ENCODE measurements at regions not wholly inside any gene's neighbourhood (a gene's known extent, or its start where the extent isn't known, plus 50 kb on each side); places are given as distances from the start of the nearest gene placed in this dataset.

GRCh38 chr13:91014696-91015095, 332.8 kb upstream of the MIR17HG start:
- Histone ChIP-seq H3K4me1 (replicated peaks) (no peaks in the 10 kb centered on the region), H3K27ac (no peak overlapping the region), H3K9me3 (no peaks in the 10 kb centered on the region), H3K4me3 (no peak overlapping the region), H3K36me3 (no peaks in the 10 kb centered on the region), H3K27me3 (replicated peaks; ENCODE audit: insufficient read depth) (no peaks in the 10 kb centered on the region)
- intact Hi-C loops (cut with DNase I), result no loop called here
- no peak for DNase-seq (ENCODE audit: low spot score)
- TF ChIP-seq CTCF (IDR thresholded peaks at IDR 0.05) (no peak), POLR2A (IDR thresholded peaks at IDR 0.05) (no peak), POLR2AphosphoS5 (IDR thresholded peaks at IDR 0.05) (no peak)
- WGBS, result 20% methylated on average over 3 of the region's 3 CpGs

DNA sequence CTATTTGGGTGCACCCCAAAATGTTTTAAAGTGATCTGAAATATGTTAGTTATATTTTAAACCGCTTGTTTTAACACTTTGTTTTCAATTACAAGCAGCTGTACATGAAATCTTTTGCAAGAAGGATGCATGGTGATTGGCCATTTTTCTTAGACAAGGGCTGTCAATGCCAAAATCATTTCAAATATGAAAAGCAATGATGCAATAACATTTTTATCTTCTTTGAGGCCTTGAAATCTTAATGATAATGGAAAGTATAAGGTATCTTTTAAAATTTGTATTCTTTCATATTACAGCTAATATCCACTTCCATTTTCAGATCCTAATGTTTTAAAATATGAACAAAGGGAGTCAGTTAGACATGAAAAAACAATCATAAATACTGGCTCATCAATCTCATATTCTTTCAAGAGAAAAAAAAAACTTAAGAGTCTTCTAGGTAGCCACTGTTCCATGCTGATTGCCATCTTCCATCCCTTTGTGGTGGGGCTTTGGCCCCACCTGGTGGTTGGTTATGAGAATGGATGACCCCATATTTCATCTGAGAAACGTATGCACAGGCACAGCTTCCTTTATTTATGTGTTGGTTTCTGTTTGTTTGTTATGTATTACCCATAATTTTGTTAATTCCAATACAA, 330.3 kb upstream of the MIR17HG start:
- Histone ChIP-seq H3K27me3 (replicated peaks; ENCODE audit: insufficient read depth) (no peaks in the 10 kb centered on the region), H3K27ac (no peak overlapping the region), H3K36me3 (no peaks in the 10 kb centered on the region), H3K4me3 (no peak overlapping the region), H3K4me1 (replicated peaks) (no peaks in the 10 kb centered on the region), H3K9me3 (no peaks in the 10 kb centered on the region)
- 52% methylated on average over 2 of the region's 2 CpGs for WGBS
- TF ChIP-seq POLR2AphosphoS5 (IDR thresholded peaks at IDR 0.05) (no peak), CTCF (IDR thresholded peaks at IDR 0.05) (peak in 3 of 4 experiments; percentile 27 to 51 (median 47))
- no peak for DNase-seq (ENCODE audit: low spot score)
- intact Hi-C loops (cut with DNase I), result no loop called here

DNA sequence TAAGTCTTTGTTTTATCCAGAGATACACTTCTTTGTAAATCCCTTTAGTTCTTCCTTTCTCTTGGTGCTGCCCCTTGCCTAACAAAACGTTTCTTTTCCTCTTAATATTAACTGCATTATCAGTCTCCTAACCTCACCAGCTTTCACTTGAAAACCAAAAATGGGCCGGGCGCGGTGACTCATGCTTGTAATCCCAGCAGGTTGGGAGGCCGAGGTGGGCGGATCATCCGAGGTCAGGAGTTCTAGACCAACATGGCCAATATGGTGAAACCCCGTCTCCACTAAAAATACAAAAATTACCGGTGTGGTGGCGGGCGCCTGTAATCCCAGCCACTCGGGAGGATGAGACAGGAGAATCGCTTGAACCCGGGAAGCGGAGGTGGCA, 329.8 kb upstream of the MIR17HG start:
- no peak overlapping the region for H3K27ac ChIP-seq
- intact Hi-C loops (cut with DNase I), result no loop called here
- DNase-seq (ENCODE audit: low spot score), result no peak
- H3K9me3 ChIP-seq, result no peaks in the 10 kb centered on the region
- no peaks in the 10 kb centered on the region for H3K36me3 ChIP-seq
- H3K4me3 ChIP-seq, result no peak overlapping the region
- no peaks in the 10 kb centered on the region for H3K4me1 ChIP-seq (replicated peaks)
- TF ChIP-seq POLR2AphosphoS5 (IDR thresholded peaks at IDR 0.05) (no peak), CTCF (IDR thresholded peaks at IDR 0.05) (no peak), POLR2A (IDR thresholded peaks at IDR 0.05) (no peak)
- H3K27me3 ChIP-seq (replicated peaks; ENCODE audit: insufficient read depth), result no peaks in the 10 kb centered on the region
- WGBS, result 73% methylated on average over 15 of the region's 15 CpGs

DNA sequence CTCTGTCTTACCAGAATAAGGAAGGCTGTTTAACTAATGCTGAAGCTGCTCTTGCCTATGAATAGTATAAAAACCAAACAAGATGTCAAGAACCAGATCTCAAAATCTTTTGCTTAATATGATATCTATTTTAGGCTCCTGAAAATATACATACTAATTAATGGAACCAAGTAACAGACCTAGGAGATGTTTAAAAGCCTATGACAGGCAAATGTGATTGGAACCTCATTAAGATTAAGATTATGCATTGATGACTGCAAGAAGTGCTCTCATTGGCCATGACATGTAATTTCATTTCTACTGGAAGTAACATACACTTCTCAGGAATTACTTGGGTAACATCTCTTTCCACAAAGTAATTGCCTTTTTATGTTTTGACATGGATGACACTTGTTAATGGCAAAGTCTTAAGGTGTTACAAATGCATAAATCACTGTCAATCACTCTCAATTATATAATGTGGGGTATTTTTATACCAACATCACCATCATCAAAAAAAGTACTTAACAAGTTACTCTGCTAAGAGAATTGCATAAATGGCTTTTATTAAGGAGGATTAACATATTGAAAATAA, 326.9 kb upstream of the MIR17HG start:
- no peaks in the 10 kb centered on the region for H3K9me3 ChIP-seq
- no peaks in the 10 kb centered on the region for H3K4me1 ChIP-seq (replicated peaks)
- no peak for DNase-seq (ENCODE audit: low spot score)
- no peaks in the 10 kb centered on the region for H3K27me3 ChIP-seq (replicated peaks; ENCODE audit: insufficient read depth)
- H3K4me3 ChIP-seq, result no peak overlapping the region
- H3K36me3 ChIP-seq, result no peaks in the 10 kb centered on the region
- no peak overlapping the region for H3K27ac ChIP-seq
- intact Hi-C loops (cut with DNase I), result no loop called here
- TF ChIP-seq POLR2A (IDR thresholded peaks at IDR 0.05), result no peak
- no peak for TF ChIP-seq POLR2AphosphoS5 (IDR thresholded peaks at IDR 0.05)
- no peak for TF ChIP-seq CTCF (IDR thresholded peaks at IDR 0.05)

- no peaks in the 10 kb centered on the region for H3K27me3 ChIP-seq (replicated peaks; ENCODE audit: insufficient read depth)
Measured at GRCh38 chr13:91024157-91024792, 323.2 kb upstream of the MIR17HG start.

More at GRCh38 chr13:91024157-91024792, 323.2 kb upstream of the MIR17HG start:
- 89% methylated on average over 3 of the region's 3 CpGs for WGBS
- Histone ChIP-seq H3K27ac (no peak overlapping the region), H3K4me3 (no peak overlapping the region), H3K4me1 (replicated peaks) (no peaks in the 10 kb centered on the region), H3K9me3 (no peaks in the 10 kb centered on the region), H3K36me3 (no peaks in the 10 kb centered on the region)
- TF ChIP-seq POLR2AphosphoS5 (IDR thresholded peaks at IDR 0.05), result no peak
- intact Hi-C loops (cut with DNase I), result no loop called here
- no peak for DNase-seq (ENCODE audit: low spot score)

Measured in prostate gland (tissue), 2 donors.